Heart right ventricle (tissue), 16 donors: ENCODE measurements at regions not wholly inside any gene's neighbourhood (a gene's known extent, or its start where the extent isn't known, plus 50 kb on each side); places are given as distances from the start of the nearest gene placed in this dataset.

Experiments used
- ATAC-seq, 8 donors: fragments of 200-7000 bp; cut with Tn5 transposase; one replicate each; pipeline ENCODE4 v1.9.1; 2020; ENCODE audit warnings: mild to moderate bottlenecking in 8 of 8, moderate library complexity in 8 of 8, moderate number of reproducible peaks in 1 of 8
- DNase-seq, 2 donors: peaks; one replicate each; pipeline ENCODE4 v3.0.0-alpha.2; 2020
- H3K27ac ChIP-seq, 10 donors: fragments of 200-600 bp; sonication (generic) in 2 of 10; one replicate each; pipeline versions ENCODE4 v1.5.0 to v1.8.0; 2020 to 2022; ENCODE audit warnings: mild to moderate bottlenecking in 3 of 10
- H3K27me3 ChIP-seq, 7 donors: fragments of 200-600 bp; one replicate each; pipeline ENCODE4 v1.8.0; 2021 to 2022; ENCODE audit warnings: mild to moderate bottlenecking in 2 of 7
- H3K36me3 ChIP-seq, 9 donors: fragments of 200-600 bp; sonication (generic) in 1 of 9; one replicate each; pipeline versions ENCODE4 v1.5.0 to v1.8.0; 2020 to 2022; ENCODE audit warnings: mild to moderate bottlenecking in 2 of 9
- H3K4me1 ChIP-seq, 9 donors: fragments of 200-600 bp; sonication (generic) in 1 of 9; one replicate each; pipeline versions ENCODE4 v1.5.0 to v1.8.0; 2020 to 2022; ENCODE audit warnings: mild to moderate bottlenecking in 4 of 9
- H3K4me3 ChIP-seq, 10 donors: fragments of 200-600 bp; sonication (generic) in 2 of 10; one replicate each; pipeline versions ENCODE4 v1.5.0 to v1.8.0; 2020 to 2022; ENCODE audit warnings: mild to moderate bottlenecking in 7 of 10, moderate library complexity in 2 of 10
- H3K9me3 ChIP-seq, 11 donors: fragments of 200-600 bp in 10 of 11; sonication (generic) in 2 of 11; one replicate each; pipeline versions ENCODE4 v1.5.0 to v1.8.0; 2013 to 2022; ENCODE audit warnings: mild to moderate bottlenecking in 2 of 11, control low read depth in 1 of 11, moderate library complexity in 1 of 11
- WGBS, 2 donors: extraction: QIAGEN DNeasy Blood & Tissue Kit; methylation state at CpG; one replicate each; pipeline ENCODE4 v1.1.7; 2013; ENCODE audit warnings: inconsistent platforms in 1 of 2; 5-methylcytosine and 5-hydroxymethylcytosine counted together
- intact Hi-C, 10 donors: fragments of 100-400 bp; cut with DNase I; formaldehyde crosslinking; loops; one replicate each; pipeline versions ENCODE4 v1.11.1 to v1.14.2; 2022
- TF ChIP-seq, protein P1 (sequence below), 9 donors: fragments of 200-600 bp; sonication (generic) in 2 of 9; IDR thresholded peaks; one replicate each; pipeline versions ENCODE4 v1.5.0 to v1.8.0; 2021 to 2022; ENCODE audit warnings: antibody characterized with exemption in 9 of 9, mild to moderate bottlenecking in 5 of 9, moderate library complexity in 1 of 9
- donor health status: Arrhythmogenic right ventricular cardiomyopathy.
- donor health status: ischemic (EF 13 %, LVEDD 7.1; RV severe dilation, severe dysfunction).
- donor health status: healthy with polysubstance abuse.
- donor health status: DM: no; HTN: yes; CAD: no.
- donor health status: DM: no; HTN: no; CAD: no.
- donor health status: ischemic (EF 25% LVEDD 6.9; RV normal size, moderate dysfunction).
- donor health status: ischemic (EF 25% LVEDD 5.7; RV mildly dilated, moderate dysfunction).
- donor health status: healthy.
- donor health status: DM: yes; HTN: yes; CAD: no.
- donor health status: Ischemic cardiomyopathy.
- donor health status: ischemic (EF 35%, LVEDD 5.7; RV mildly dilated, moderate dysfunction).
- donor health status: nonischemic (EF 11% LVEDD 7.7; RV severe dilation, severe dysfunction).
- donor health status: DM: yes; HTN: yes; CAD: no.
- donor health status: PGD.
- donor health status: ischemic (EF 29% LVEDD 5.4; RV normal size, mild dysfunction).
- donor health status: nonischemic (EF 23%, LVEDD 6.1; RV moderate dilation, normal function).

DNA sequence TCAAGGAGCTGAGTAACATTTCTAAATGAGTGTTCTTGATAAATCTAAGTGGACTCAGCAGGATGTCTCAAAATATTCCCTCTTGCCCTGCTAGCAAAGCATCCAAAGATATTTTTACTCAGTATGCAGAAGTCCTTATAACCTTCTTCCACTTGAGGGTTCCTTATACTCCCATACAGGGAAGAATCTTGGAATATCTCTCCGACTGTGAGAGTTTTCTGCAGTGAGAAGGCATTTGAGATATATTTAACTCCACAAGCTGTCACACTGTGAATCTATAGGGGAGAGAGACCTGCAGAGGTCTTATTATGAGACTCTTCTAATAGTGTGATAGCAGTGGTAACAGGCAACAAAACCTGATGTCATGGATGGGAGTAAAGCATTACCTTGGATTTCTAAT is 1034.5 kb upstream of the PABPC4L start:
- 27 to 31% methylated on average over 1 of the region's 1 CpG for WGBS, 2 donors
- intact Hi-C loops = no loop called here
- no peak for ATAC-seq

DNA sequence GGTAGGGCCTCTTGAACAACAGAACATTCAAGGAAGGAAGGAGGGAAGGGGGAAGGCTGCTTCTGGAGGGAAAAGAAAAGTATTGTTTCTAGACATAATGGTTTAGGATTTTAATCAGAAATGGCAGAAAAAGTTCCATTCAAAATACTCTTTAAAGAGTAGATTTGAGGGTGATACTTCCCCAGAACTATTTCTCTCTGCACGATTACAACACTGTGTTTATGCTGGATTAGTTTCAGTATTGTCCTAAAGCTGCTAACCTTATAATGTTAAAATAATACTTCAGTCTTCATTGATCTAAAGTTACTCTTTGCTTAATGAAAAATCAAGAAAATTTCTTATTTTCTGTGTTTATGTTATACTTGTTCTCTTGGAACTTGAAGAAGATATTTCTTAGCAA is 1026.3 kb upstream of the PABPC4L start:
- ATAC-seq (no peak), DNase-seq (no peak)
- Histone ChIP-seq H3K9me3 (peaks cover 0 to 3% (median 0%) of the 10 kb centered on the region in 11 donors), H3K4me1 (no peaks in the 10 kb centered on the region), H3K27me3 (no peaks in the 10 kb centered on the region), H3K36me3 (no peaks in the 10 kb centered on the region), H3K27ac (no peak overlapping the region), H3K4me3 (no peak overlapping the region)
- intact Hi-C loops = no loop called here
- 65 to 76% methylated on average over 1 of the region's 1 CpG for WGBS, 2 donors
- TF ChIP-seq, protein P1, sequence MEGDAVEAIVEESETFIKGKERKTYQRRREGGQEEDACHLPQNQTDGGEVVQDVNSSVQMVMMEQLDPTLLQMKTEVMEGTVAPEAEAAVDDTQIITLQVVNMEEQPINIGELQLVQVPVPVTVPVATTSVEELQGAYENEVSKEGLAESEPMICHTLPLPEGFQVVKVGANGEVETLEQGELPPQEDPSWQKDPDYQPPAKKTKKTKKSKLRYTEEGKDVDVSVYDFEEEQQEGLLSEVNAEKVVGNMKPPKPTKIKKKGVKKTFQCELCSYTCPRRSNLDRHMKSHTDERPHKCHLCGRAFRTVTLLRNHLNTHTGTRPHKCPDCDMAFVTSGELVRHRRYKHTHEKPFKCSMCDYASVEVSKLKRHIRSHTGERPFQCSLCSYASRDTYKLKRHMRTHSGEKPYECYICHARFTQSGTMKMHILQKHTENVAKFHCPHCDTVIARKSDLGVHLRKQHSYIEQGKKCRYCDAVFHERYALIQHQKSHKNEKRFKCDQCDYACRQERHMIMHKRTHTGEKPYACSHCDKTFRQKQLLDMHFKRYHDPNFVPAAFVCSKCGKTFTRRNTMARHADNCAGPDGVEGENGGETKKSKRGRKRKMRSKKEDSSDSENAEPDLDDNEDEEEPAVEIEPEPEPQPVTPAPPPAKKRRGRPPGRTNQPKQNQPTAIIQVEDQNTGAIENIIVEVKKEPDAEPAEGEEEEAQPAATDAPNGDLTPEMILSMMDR (IDR thresholded peaks at IDR 0.05) = no peak

More for the DNA sequence above, 1034.5 kb upstream of the PABPC4L start:
- TF ChIP-seq, protein P1 (IDR thresholded peaks at IDR 0.05) = no peak
- Histone ChIP-seq H3K9me3 (no peaks in the 10 kb centered on the region), H3K27ac (no peak overlapping the region), H3K4me1 (no peaks in the 10 kb centered on the region), H3K27me3 (no peaks in the 10 kb centered on the region), H3K4me3 (no peak overlapping the region), H3K36me3 (no peaks in the 10 kb centered on the region)
- no peak for DNase-seq

DNA sequence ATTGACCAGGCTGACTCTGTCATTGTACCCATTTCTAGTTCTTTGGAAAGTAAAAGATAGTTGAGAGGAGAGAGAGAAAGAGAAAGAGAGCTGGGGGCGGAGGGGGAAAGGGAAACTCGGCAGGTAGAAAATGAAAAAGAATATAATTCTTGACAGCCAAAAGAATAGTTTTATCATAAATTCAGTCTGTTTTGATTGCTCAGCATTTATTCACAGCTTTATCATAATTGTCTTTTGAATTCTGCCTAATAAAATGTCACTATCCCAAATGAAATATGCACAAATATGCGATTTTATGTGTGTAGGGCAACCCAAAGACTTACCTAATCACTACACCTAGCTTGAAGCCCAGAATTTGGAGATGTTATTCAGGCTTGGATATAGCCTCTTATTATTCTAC is 1024.0 kb upstream of the PABPC4L start:
- intact Hi-C loops = no loop called here
- TF ChIP-seq, protein P1 (IDR thresholded peaks at IDR 0.05) = no peak
- Histone ChIP-seq H3K36me3 (no peaks in the 10 kb centered on the region), H3K4me1 (no peaks in the 10 kb centered on the region), H3K9me3 (peaks cover 0 to 3% (median 0%) of the 10 kb centered on the region in 11 donors), H3K4me3 (no peak overlapping the region), H3K27ac (no peak overlapping the region), H3K27me3 (no peaks in the 10 kb centered on the region)
- 70 to 79% methylated on average over 3 of the region's 3 CpGs for WGBS, 2 donors
- ATAC-seq (no peak), DNase-seq (no peak)

DNA sequence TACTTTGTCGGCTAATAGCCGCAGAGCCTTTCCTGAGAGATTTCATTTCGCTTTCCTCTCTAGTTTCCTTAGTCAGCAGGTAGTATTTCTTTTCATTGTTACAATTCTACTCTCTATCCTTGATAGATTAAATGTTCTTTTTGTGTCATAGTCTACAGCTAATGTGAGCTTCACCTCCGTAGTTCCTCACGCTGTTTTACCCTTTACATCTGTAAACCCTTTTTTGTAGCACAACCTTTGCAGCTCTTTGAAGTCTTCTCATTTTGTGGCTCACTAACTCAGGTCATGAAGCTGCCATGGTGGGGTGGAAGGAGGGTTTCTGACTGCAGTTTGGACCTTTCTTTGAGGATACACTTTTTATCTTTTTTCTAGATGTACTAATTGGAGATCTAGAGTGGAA is 1008.8 kb upstream of the PABPC4L start:
- WGBS, 2 donors = 79 to 83% methylated on average over 5 of the region's 5 CpGs
- DNase-seq = no peak
- TF ChIP-seq, protein P1 (IDR thresholded peaks at IDR 0.05) = no peak

DNA sequence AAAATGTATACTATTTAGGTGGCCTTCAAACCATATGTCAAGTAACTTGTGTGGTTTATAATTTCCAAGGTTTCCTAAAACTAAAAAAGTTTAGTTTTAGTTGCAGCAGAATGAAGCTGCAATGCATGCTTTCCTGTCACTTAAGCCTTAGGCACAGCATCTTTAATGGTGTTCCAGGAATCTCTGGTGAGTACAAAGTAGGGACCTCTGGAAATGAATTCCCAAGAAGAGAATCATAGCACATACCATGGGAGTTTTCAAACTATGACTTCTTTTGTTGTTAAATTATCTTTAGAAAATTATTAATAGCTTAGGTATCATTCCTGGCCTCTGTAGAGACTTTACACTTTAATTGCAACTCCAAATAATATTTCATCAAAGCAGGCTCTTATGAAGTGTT is 1005.9 kb upstream of the PABPC4L start:
- intact Hi-C loops = no loop called here
- H3K4me1 ChIP-seq = no peaks in the 10 kb centered on the region
- no peaks in the 10 kb centered on the region for H3K36me3 ChIP-seq
- no peak overlapping the region for H3K4me3 ChIP-seq
- TF ChIP-seq, protein P1 (IDR thresholded peaks at IDR 0.05) = no peak
- no peak for DNase-seq
- H3K27ac ChIP-seq = no peak overlapping the region
- H3K27me3 ChIP-seq = no peaks in the 10 kb centered on the region
- no peak for ATAC-seq
- H3K9me3 ChIP-seq = no peaks in the 10 kb centered on the region

More for the DNA sequence above, 1008.8 kb upstream of the PABPC4L start:
- intact Hi-C loops = no loop called here
- no peak for ATAC-seq
- no peak overlapping the region for H3K4me3 ChIP-seq
- H3K9me3 ChIP-seq = no peaks in the 10 kb centered on the region
- H3K4me1 ChIP-seq = no peaks in the 10 kb centered on the region
- H3K36me3 ChIP-seq = no peaks in the 10 kb centered on the region
- H3K27me3 ChIP-seq = no peaks in the 10 kb centered on the region
- no peak overlapping the region for H3K27ac ChIP-seq
